PC-9 (cell line): ENCODE measurements at regions not wholly inside any gene's neighbourhood (a gene's known extent, or its start where the extent isn't known, plus 50 kb on each side); places are given as distances from the start of the nearest gene placed in this dataset.

Experiments used
- CTCF ChIP-seq: fragments of 200-600 bp; sonication (generic); conservative IDR thresholded peaks from 2 replicates; pipeline ENCODE4 v1.6.1; 2017; ENCODE audit warnings: mixed run types, antibody characterized with exemption, mild to moderate bottlenecking, moderate library complexity
- EZH2 ChIP-seq: fragments of 200-600 bp; sonication (generic); IDR thresholded peaks from 2 replicates; pipeline ENCODE4 v1.8.0; 2017; ENCODE audit warnings: antibody characterized with exemption, low read depth

- no peak for TF ChIP-seq CTCF
- TF ChIP-seq EZH2: no peak
Observed at GRCh38 chr5:4058899-4059298, 463.3 kb downstream of the IRX1 start.
